GM21723 (cell line): ENCODE measurements at regions not wholly inside any gene's neighbourhood (a gene's known extent, or its start where the extent isn't known, plus 50 kb on each side); places are given as distances from the start of the nearest gene placed in this dataset.

ENCODE experiments used
- ATAC-seq: cut with Tn5 transposase; IDR thresholded peaks from one replicate; pipeline ENCODE4 v1.9.1; 2021; ENCODE audit warnings: mild to moderate bottlenecking, moderate library complexity; ENCODE audit not compliant: unreplicated experiment

- no peak for ATAC-seq
Observed at GRCh38 chr11:113634940-113635575, 71.0 kb downstream of the TMPRSS5 start.

- ATAC-seq, result no peak
Observed at GRCh38 chr11:113632981-113633380, 73.1 kb downstream of the TMPRSS5 start.

GRCh38 chr11:113629562-113629961 lies 76.5 kb downstream of the TMPRSS5 start:
- ATAC-seq, result no peak

- no peak for ATAC-seq
Observed at GRCh38 chr11:113628912-113629311, 77.2 kb downstream of the TMPRSS5 start.

GRCh38 chr11:113627946-113628345 lies 78.2 kb downstream of the TMPRSS5 start:
- ATAC-seq, result no peak

GRCh38 chr11:113627297-113627696 lies 78.8 kb downstream of the TMPRSS5 start:
- no peak for ATAC-seq

- no peak for ATAC-seq
Observed at GRCh38 chr11:113626736-113627135, 79.4 kb downstream of the TMPRSS5 start.

- ATAC-seq, result no peak
Observed at GRCh38 chr11:113623114-113623513, 83.0 kb downstream of the TMPRSS5 start.

GRCh38 chr11:113618360-113618759 lies 87.7 kb downstream of the TMPRSS5 start:
- ATAC-seq, result no peak

- no peak for ATAC-seq
Observed at GRCh38 chr11:113615773-113616172, 90.3 kb downstream of the TMPRSS5 start.

- ATAC-seq, result no peak
Observed at GRCh38 chr11:113615098-113615497, 91.0 kb downstream of the TMPRSS5 start.

- ATAC-seq, result no peak
Observed at GRCh38 chr11:113614097-113614496, 92.0 kb downstream of the TMPRSS5 start.

- no peak for ATAC-seq
Observed at GRCh38 chr11:113613619-113614018, 92.5 kb downstream of the TMPRSS5 start.

- no peak for ATAC-seq
Observed at GRCh38 chr11:113604186-113604585, 101.9 kb downstream of the TMPRSS5 start.

GRCh38 chr11:113603277-113604059 lies 102.6 kb downstream of the TMPRSS5 start:
- ATAC-seq, result no peak

GRCh38 chr11:113602483-113602882 lies 103.6 kb downstream of the TMPRSS5 start:
- no peak for ATAC-seq

- no peak for ATAC-seq
Observed at GRCh38 chr11:113596658-113597057, 109.5 kb downstream of the TMPRSS5 start.

GRCh38 chr11:113595810-113596594 lies 110.1 kb downstream of the TMPRSS5 start:
- ATAC-seq, result no peak

- ATAC-seq, result peak; percentile 81
Observed at GRCh38 chr11:113593698-113594308, 112.3 kb downstream of the TMPRSS5 start.

GRCh38 chr11:113591117-113591516 lies 115.0 kb downstream of the TMPRSS5 start:
- no peak for ATAC-seq

- peak; percentile 87 for ATAC-seq
Observed at GRCh38 chr11:113587308-113587739, 112.1 kb upstream of the DRD2 start.
